ENCODE measurements at regions not wholly inside any gene's neighbourhood (a gene's known extent, or its start where the extent isn't known, plus 50 kb on each side); places are given as distances from the start of the nearest gene placed in this dataset.
"Not testable (repeated sequence)": the region's sequence is repeated elsewhere in the genome, so short reads cannot be mapped to it uniquely, and the experiment has no call there.

GRCh38 chrX:117458243-117458968 is 658.2 kb downstream of the KLHL13 start:
- no peak for DNase-seq

GRCh38 chrX:117455787-117456186 is 660.8 kb downstream of the KLHL13 start:
- DNase-seq, result no peak

GRCh38 chrX:117429501-117429900 is 687.1 kb downstream of the KLHL13 start:
- DNase-seq, result no peak

- DNase-seq, result no peak
Observed at GRCh38 chrX:117407449-117408150, 709.0 kb downstream of the KLHL13 start.

- DNase-seq, result no peak
Observed at GRCh38 chrX:117400839-117401238, 715.8 kb downstream of the KLHL13 start.

GRCh38 chrX:117400005-117400404 is 716.6 kb downstream of the KLHL13 start:
- DNase-seq, result no peak

- no peak for DNase-seq
Observed at GRCh38 chrX:117397844-117398243, 718.8 kb downstream of the KLHL13 start.

- DNase-seq, result not testable (repeated sequence)
Observed at GRCh38 chrX:117394506-117395070, 722.0 kb downstream of the KLHL13 start.

GRCh38 chrX:117392360-117392759 is 724.2 kb downstream of the KLHL13 start:
- not testable (repeated sequence) for DNase-seq

- no peak for DNase-seq
Observed at GRCh38 chrX:117376460-117376859, 740.1 kb downstream of the KLHL13 start.

GRCh38 chrX:117335209-117335608 is 781.4 kb downstream of the KLHL13 start:
- DNase-seq, result no peak

GRCh38 chrX:117327373-117327772 is 789.2 kb downstream of the KLHL13 start:
- DNase-seq, result no peak

- no peak for DNase-seq
Observed at GRCh38 chrX:117325706-117326105, 790.9 kb downstream of the KLHL13 start.

- DNase-seq, result no peak
Observed at GRCh38 chrX:117305168-117305766, 811.3 kb downstream of the KLHL13 start.

GRCh38 chrX:117301086-117301485 is 815.5 kb downstream of the KLHL13 start:
- DNase-seq, result no peak

- DNase-seq, result no peak
Observed at GRCh38 chrX:117291760-117292159, 824.9 kb downstream of the KLHL13 start.

- no peak for DNase-seq
Observed at GRCh38 chrX:117274965-117275364, 812.2 kb upstream of the CT83 start.
